ENCODE measurements at regions not wholly inside any gene's neighbourhood (a gene's known extent, or its start where the extent isn't known, plus 50 kb on each side); places are given as distances from the start of the nearest gene placed in this dataset.

- TF ChIP-seq, protein P1, sequence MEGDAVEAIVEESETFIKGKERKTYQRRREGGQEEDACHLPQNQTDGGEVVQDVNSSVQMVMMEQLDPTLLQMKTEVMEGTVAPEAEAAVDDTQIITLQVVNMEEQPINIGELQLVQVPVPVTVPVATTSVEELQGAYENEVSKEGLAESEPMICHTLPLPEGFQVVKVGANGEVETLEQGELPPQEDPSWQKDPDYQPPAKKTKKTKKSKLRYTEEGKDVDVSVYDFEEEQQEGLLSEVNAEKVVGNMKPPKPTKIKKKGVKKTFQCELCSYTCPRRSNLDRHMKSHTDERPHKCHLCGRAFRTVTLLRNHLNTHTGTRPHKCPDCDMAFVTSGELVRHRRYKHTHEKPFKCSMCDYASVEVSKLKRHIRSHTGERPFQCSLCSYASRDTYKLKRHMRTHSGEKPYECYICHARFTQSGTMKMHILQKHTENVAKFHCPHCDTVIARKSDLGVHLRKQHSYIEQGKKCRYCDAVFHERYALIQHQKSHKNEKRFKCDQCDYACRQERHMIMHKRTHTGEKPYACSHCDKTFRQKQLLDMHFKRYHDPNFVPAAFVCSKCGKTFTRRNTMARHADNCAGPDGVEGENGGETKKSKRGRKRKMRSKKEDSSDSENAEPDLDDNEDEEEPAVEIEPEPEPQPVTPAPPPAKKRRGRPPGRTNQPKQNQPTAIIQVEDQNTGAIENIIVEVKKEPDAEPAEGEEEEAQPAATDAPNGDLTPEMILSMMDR (IDR thresholded peaks at IDR 0.05), result no peak
- TF ChIP-seq POLR2A (IDR thresholded peaks at IDR 0.05), result no peak
Observed at GRCh38 chr1:242692988-242693387, 168.5 kb upstream of the PLD5 start.
